Femur (tissue), 1 donor: ENCODE measurements at regions not wholly inside any gene's neighbourhood (a gene's known extent, or its start where the extent isn't known, plus 50 kb on each side); places are given as distances from the start of the nearest gene placed in this dataset.
A peak's percentile ranks its signal among the peaks of the same experiment; 100 is the strongest.
"Not testable (repeated sequence)": the region's sequence is repeated elsewhere in the genome, so short reads cannot be mapped to it uniquely, and the experiment has no call there.

Experiments used
- DNase-seq: peaks from one replicate; pipeline ENCODE4 v3.0.0-alpha.2; 2017

DNA sequence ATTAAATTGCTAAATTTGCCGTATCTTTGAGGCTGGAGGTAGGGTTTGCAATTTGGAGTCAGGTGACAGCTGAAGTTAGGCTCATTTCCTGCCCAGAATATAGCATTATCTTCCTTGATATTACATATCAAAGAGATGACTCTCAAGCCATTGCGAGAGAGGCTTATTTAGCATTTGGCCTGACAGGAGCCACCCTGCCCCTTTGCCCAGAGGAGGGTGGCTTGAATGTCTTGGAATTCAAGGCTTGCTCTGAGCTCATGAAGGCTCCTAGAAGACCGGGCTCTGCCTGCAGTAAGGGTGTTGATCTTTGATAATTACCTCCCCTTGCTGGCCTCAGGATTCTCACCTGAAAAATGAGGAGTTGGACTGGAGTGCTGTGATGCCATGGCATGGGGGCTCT is 251.4 kb upstream of the C2CD4B start:
- no peak for DNase-seq

DNA sequence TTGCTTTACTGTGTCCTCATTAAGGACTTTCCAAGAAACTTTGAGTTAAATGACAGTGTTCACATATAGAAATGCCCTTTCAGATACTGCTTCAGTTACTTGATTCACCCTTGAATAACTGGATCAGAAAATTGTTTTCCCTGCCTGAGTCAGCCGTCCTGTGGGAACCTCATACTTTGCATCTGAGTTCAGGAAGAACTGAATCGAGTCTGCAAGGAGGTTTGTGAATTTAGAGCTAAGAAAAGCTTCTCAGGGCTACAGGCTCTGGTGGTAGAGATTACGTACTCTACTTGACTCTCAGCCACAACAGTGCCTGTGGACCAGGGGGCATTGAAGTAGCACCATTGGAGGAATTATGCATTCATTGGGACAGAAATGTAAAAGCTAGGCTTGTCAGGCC is 252.4 kb upstream of the C2CD4B start:
- no peak for DNase-seq

DNA sequence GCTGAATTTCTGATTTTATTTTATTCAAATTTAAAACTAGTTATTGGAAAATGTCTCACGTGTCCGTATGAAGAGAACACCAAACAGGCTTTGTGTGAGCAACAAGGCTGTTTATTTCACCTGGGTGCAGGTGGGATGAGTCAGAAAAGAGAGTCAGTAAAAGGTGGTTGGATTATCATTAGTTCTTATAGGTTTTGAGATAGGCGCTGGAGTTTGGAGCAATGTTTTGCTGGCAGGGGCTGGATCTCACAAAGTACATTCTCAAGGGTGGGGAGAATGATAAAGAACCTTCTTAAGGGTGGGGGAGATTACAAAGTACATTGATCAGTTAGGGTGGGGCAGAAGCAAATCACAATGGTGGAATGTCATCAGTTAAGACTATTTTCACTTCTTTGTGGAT is 253.4 kb upstream of the C2CD4B start:
- not testable (repeated sequence) for DNase-seq

GRCh38 chr15:62419192-62419591 is 254.1 kb upstream of the C2CD4B start:
- no peak for DNase-seq

DNA sequence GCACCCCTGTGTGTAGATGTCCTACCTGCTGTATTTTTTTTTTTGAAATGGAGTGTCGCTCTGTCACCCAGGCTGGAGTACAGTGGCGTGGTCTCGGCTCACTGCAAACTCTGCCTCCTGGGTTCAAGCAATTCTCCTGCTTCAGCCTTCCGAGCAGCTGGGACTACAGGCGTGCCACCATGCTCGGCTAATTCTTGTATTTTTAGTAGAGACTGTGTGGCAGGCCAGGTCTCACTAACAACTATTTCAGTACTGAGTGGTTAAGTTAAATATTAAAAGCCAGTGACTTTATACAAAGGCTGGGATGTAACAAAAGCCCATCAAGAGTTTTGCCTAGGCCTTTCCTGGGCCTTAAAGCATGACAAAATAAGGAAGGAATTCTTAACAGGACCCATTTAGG is 255.3 kb upstream of the C2CD4B start:
- DNase-seq = not testable (repeated sequence)

DNA sequence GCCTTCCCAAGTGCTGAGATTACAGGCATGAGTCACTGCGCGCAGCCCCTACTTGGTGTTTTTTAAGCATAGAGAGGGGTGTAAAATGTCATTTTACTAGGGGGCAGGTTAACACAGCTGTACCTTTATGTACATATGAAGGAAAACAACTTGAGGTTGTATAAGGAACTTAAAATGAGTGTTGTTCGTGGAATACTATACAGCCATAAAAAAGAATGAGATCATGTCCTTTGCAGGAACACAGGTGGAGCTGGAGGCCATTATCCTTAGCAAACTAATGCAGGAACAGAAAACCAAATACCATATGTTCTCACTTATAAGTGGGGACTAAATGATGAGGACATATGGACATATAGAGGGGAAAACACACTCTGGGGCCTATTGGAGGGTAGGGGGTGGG is 256.2 kb upstream of the C2CD4B start:
- no peak for DNase-seq

DNA sequence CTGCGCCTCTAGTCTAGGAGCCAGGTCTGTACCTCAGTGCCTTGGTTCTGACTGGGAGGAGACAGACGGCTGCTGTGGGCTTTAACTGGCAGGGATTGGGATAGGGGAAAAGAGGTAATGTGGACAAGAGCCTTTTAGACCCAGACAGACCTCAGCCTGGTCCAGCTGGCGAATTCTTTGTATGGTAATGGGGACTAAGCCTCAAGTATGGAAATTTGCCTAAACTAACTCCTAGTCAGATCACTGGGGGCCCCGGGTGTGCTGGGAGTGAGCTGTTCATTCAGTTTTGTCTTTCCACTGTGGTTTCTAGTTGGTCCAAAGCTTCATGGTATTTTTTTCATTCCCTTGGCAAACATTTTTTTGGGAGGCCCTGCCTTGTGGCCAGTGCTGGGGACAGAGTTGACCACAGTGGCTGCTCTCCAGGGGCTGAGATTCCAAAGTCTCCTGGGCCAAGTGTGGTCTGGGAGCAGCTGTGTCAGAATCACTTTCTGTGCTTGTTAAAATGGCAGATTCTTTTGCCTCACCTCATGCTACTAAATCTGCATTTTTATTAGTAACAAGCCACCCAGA is 261.4 kb upstream of the C2CD4B start:
- peak; percentile 75 for DNase-seq

GRCh38 chr15:62428259-62428658 is 263.2 kb upstream of the C2CD4B start:
- no peak for DNase-seq

- DNase-seq = no peak
These were observed 263.9 kb upstream of the C2CD4B start for GRCh38 chr15:62428851-62429598.

DNA sequence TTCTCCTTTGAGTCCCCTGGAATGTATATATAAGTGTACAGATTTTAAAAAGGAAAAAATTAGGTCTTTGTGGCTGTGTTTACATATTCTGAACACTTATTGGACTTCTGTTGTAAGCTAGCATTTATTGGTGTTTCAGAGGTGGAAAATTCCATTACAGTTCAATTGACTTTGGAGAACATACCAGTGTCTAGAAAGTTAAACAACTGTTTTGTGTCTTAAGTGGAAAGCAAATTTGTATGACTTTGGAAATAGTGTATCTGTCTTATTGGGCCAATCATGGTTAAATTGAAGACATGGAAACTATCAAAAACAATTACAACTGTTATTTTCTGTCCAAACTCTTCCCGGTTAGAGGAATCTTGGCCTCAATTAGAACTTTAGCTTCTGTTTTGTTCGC is 265.0 kb upstream of the C2CD4B start:
- no peak for DNase-seq

- no peak for DNase-seq
These were observed 265.5 kb upstream of the C2CD4B start for GRCh38 chr15:62430552-62430951.

- no peak for DNase-seq
These were observed 266.1 kb upstream of the C2CD4B start for GRCh38 chr15:62431008-62431797.

DNA sequence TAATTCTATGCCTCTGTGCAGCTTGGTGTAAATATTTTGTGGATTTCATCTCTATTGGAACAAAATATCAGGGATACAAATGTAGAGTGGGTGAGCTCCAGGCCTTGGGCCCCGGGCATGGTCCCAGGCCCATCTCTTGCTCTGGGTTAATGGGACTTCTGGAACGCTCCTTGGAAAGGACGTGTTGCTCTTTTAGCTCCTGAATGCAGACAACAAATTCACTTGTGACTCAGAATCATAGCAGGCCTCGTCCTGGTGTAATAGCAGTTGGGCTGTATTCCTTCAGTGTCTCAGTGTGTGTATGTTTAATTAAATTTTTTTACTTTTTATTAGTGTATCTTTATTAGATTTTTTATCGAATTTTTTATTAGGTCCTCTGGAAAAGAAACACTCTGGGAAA is 266.7 kb upstream of the C2CD4B start:
- no peak for DNase-seq

DNA sequence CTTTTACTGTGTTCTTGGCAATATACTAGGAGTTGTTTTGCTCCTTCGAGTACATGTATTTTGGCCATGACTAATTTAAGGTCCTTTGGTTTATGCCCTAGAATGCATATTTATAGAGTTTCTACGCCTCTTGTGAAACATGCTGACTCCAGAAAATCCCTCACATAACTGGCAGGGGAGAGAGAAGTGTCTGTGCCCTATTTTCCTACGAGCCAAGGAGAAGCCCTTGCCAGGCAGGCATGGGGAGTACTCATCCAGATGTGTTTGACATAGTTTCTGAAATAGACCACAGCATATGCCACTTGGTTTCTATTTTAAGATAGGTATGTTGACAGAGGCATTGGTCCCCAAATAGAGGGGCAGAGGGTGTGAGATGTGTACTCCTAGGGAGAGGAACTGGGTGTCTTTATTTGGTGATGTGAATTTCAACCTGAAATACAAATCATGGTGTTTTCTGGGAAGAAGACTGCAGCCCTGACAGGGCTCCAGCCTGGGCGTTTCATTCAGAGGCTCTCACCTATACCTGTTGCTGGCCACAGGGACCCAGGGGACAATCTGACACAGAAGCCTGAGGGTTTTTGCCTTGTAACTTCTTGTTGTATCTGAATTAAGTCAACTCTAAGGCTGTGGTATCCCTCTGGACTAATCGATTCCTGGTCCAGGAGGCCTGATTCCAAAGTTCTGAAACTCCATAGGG is 267.8 kb upstream of the C2CD4B start:
- peak; percentile 57 for DNase-seq

DNA sequence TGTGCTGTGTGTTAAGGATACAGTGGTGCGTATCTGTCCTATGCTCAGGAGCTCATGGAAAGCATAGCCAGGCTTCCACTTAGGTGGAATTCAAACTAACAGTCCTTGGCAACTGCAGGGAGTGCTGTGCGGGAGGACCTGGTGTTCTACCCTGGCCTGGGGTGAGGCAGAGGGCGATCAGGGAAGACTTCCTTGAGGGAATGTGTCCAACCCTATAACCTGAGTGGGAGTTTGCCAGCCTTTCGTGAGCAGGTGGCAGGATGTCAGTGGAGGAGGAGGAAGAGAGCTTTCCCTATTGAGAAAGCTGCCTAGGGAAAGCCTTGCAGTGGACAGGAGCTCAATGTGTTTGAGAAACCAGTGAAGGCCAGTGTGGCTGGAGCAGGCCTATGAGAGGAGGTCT is 271.1 kb upstream of the C2CD4B start:
- DNase-seq = no peak

- DNase-seq = no peak
These were observed 272.7 kb upstream of the C2CD4B start for GRCh38 chr15:62437753-62438152.

DNA sequence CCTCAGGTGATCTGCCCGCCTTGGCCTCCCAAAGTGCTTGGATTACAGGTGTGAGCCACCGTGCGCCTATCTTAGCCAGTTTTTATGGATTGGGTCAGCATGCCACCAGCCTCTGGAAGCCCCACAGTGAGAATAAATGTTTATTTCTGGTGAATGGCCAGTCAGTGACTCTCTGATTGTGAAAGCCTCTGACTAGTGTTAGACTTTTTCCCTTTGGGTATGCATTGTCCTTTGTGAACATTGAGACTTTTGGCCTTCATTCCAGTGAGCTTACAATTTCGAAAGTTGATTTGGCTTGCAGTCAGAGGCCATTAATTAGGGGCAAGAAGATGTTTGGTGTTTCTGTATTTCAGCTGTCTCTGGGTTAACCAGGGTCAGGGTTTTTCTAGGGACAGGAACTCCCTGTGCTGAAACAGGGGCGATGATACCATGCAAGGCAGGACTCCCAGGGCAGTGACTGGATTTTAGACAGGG is 274.5 kb upstream of the C2CD4B start:
- DNase-seq = no peak

DNA sequence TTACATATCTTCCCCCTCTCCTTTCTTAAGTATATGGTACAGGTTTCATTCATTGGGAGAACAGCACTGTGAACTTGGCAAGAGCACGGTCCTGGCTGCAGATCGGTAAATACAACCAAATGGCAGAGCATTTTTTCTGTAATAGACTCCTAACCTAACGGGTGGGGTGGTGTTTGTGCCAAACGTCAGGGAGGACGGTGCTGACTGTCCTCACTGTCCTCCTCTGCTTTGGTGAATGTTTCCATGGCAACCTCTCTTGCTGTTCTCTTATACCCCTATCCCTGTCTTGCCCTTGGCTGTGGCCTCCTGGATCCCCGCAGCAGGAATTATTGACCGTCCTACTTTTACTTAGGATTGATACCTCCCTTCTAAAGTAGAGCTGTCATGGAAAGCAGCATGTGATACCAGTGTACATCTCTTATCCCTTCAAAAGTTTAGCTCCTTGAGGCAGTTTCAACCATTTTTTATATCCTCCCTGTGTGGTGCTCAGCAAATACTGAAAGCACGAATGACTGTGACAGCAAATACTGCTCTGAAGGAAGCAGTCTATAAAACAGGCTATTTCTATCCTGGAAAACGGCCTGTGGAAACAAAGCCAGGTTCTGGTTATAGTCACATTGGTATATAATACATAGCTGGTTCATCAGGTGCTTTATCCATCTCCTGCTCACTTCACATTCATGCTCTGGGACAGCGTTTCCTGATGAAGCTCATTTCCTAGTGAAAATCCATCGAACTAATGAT is 275.4 kb upstream of the C2CD4B start:
- no peak for DNase-seq

GRCh38 chr15:62444104-62445022 is 279.3 kb upstream of the C2CD4B start:
- no peak for DNase-seq

DNA sequence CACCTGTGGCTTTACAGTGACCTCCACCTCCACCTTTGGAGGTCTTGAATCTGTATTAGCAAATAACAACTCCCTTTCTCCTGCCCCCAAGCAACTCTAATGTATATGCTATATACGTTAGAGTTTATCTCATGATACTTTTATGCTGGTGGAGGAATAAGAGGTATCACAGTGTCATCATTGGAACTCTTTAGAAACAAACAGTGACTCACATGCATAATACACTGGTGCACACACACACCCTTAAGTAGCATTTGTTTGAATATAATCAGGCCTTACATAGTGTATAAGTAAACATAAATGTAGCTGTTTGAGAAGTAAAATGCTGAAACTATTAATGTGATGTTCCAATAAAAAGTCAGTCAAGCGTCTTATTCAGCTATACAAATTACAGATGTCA is 280.2 kb upstream of the C2CD4B start:
- no peak for DNase-seq

GRCh38 chr15:62446984-62447383 is 281.9 kb upstream of the C2CD4B start:
- no peak for DNase-seq
